ENCODE measurements at regions not wholly inside any gene's neighbourhood (a gene's known extent, or its start where the extent isn't known, plus 50 kb on each side); places are given as distances from the start of the nearest gene placed in this dataset.

DNA sequence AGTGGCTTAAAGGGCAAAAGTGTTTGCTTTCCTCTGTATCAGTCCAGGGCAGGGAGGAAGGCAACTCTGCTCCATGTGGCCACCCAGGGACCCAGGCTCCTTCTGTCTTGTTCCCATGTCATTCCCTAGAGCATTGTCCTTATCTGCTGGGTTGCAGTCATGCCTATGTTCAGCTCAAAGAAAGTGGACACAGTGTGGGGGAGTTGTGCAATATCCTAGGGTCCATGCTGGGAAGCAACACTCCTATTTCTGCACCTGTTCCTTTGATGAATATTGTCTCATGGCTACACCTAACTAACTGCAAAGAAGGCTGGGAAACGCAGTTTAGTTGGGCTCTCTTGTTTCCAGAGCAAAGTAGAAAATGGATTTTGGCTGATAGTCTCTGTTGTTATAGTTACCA, 107.0 kb upstream of the OTUD4 start:
- H3K27me3 ChIP-seq = no peaks in the 10 kb centered on the region
- no peaks in the 10 kb centered on the region for H3K9me3 ChIP-seq
- H3K36me3 ChIP-seq (replicated peaks in 1 of 2; ENCODE audit: insufficient read depth in 1 of 2, low read depth in 2 of 2) = no peaks in the 10 kb centered on the region
- DNase-seq = no peak
- intact Hi-C loops (cut with DNase I) = no loop called here
- no peak for ATAC-seq
- 73 to 75% methylated on average over 1 of the region's 1 CpG for WGBS, 2 donors
- H3K4me3 ChIP-seq = no peak overlapping the region
- TF ChIP-seq, protein P1, sequence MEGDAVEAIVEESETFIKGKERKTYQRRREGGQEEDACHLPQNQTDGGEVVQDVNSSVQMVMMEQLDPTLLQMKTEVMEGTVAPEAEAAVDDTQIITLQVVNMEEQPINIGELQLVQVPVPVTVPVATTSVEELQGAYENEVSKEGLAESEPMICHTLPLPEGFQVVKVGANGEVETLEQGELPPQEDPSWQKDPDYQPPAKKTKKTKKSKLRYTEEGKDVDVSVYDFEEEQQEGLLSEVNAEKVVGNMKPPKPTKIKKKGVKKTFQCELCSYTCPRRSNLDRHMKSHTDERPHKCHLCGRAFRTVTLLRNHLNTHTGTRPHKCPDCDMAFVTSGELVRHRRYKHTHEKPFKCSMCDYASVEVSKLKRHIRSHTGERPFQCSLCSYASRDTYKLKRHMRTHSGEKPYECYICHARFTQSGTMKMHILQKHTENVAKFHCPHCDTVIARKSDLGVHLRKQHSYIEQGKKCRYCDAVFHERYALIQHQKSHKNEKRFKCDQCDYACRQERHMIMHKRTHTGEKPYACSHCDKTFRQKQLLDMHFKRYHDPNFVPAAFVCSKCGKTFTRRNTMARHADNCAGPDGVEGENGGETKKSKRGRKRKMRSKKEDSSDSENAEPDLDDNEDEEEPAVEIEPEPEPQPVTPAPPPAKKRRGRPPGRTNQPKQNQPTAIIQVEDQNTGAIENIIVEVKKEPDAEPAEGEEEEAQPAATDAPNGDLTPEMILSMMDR (IDR thresholded peaks at IDR 0.05) = no peak
- TF ChIP-seq POLR2A (IDR thresholded peaks at IDR 0.05) = no peak
- H3K4me1 ChIP-seq = no peaks in the 10 kb centered on the region
- no peak overlapping the region for H3K27ac ChIP-seq

DNA sequence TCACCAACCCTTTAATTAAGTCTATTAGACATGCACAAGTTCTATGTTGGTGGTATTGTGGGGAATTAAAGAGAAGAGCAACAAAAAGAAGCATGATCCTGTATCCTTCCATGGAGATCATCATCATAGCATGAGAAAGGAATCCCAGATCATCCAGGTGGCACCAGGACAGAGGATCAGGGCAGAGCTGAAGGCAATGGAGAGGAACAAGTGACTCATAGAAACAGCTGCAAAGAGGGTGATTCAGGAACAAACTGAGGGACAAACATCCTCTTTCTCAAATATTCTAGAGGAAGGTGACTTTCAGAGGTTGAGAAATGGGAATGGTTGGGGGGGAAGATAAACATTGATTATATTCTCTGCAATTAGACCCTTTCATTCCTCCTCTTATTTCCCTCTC, 105.5 kb upstream of the OTUD4 start:
- Histone ChIP-seq H3K27ac (no peak overlapping the region), H3K4me1 (no peaks in the 10 kb centered on the region), H3K9me3 (no peaks in the 10 kb centered on the region), H3K27me3 (no peaks in the 10 kb centered on the region), H3K36me3 (replicated peaks in 1 of 2; ENCODE audit: insufficient read depth in 1 of 2, low read depth in 2 of 2) (no peaks in the 10 kb centered on the region), H3K4me3 (no peak overlapping the region)
- intact Hi-C loops (cut with DNase I) = no loop called here
- ATAC-seq (no peak), DNase-seq (no peak)
- TF ChIP-seq, protein P1 (IDR thresholded peaks at IDR 0.05) = no peak
- TF ChIP-seq POLR2A (IDR thresholded peaks at IDR 0.05) = no peak

DNA sequence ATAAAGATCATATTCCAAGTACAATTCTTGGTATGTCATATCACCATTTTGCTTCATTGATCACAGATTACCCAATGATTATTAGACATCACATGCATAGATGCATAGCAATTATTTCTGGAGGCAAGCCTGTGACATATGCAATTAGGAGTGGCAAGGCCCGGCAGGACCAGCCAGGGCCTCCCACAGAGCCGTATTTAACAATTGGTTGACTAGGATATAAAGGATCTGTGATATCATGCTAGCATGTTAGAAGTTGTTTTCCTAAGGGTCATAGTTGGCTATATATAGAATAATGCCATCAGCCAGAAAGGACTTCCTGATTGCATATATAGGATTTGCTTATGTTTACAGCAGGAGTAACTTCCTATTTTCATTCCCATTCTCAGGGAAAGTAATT, 103.5 kb upstream of the OTUD4 start:
- no peaks in the 10 kb centered on the region for H3K27me3 ChIP-seq
- WGBS, 2 donors = 77 to 79% methylated on average over 2 of the region's 2 CpGs
- ATAC-seq = no peak
- H3K36me3 ChIP-seq (replicated peaks in 1 of 2; ENCODE audit: insufficient read depth in 1 of 2, low read depth in 2 of 2) = no peaks in the 10 kb centered on the region
- no peaks in the 10 kb centered on the region for H3K4me1 ChIP-seq
- no peak for TF ChIP-seq POLR2A (IDR thresholded peaks at IDR 0.05)
- TF ChIP-seq, protein P1 (IDR thresholded peaks at IDR 0.05) = no peak
- no peaks in the 10 kb centered on the region for H3K9me3 ChIP-seq
- intact Hi-C loops (cut with DNase I) = no loop called here
- H3K4me3 ChIP-seq = no peak overlapping the region
- no peak for DNase-seq
- no peak overlapping the region for H3K27ac ChIP-seq

DNA sequence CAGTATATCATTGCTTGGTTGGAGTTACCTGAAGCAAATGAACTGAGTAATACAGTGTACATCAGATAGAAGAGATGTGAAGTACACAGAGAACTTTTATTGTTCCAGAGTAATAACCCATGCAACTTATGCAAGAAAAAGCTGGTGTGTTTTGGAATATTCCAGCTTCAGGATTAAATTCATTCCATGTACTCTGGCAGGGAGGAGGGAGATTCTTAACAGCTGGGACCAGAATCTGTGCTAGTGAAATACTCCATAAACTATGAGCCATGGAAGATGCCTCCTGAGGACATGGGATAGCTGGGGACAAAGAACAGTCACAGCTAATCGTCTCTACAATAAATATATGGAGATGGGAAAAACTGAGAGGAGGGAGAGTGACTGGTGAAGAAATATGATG, 101.6 kb upstream of the OTUD4 start:
- DNase-seq = no peak
- Histone ChIP-seq H3K27me3 (no peaks in the 10 kb centered on the region), H3K36me3 (replicated peaks in 1 of 2; ENCODE audit: insufficient read depth in 1 of 2, low read depth in 2 of 2) (no peaks in the 10 kb centered on the region), H3K4me3 (no peak overlapping the region), H3K9me3 (no peaks in the 10 kb centered on the region), H3K4me1 (no peaks in the 10 kb centered on the region), H3K27ac (no peak overlapping the region)
- 71 to 92% methylated on average over 1 of the region's 1 CpG for WGBS, 2 donors
- no peak for ATAC-seq
- intact Hi-C loops (cut with DNase I) = no loop called here
- TF ChIP-seq, protein P1 (IDR thresholded peaks at IDR 0.05) = no peak
- TF ChIP-seq POLR2A (IDR thresholded peaks at IDR 0.05) = no peak

DNA sequence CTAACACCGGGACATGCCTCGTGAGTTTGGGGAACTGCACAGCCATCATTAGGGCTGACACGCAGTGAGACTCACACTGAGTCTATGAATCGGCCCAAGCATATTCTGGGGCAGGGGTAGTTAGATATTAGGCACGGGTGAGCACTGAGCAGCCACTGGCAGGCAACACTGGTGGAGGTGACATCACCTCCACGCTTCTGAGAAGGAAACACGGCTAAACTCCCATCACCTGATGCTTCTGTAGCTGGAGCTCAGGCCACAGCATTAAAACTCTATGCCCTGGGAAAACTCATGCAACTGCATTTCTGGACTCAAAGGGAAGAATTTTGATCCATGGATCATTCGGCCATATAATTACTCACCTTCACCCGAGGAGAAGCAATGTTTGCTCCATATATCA, 100.8 kb upstream of the OTUD4 start:
- Histone ChIP-seq H3K27me3 (no peaks in the 10 kb centered on the region), H3K4me3 (no peak overlapping the region), H3K27ac (no peak overlapping the region), H3K4me1 (no peaks in the 10 kb centered on the region), H3K36me3 (replicated peaks in 1 of 2; ENCODE audit: insufficient read depth in 1 of 2, low read depth in 2 of 2) (no peaks in the 10 kb centered on the region), H3K9me3 (no peaks in the 10 kb centered on the region)
- intact Hi-C loops (cut with DNase I) = no loop called here
- WGBS, 2 donors = 81 to 82% methylated on average over 9 of the region's 9 CpGs
- ATAC-seq (no peak), DNase-seq (no peak)
- TF ChIP-seq POLR2A (IDR thresholded peaks at IDR 0.05) = no peak
- TF ChIP-seq, protein P1 (IDR thresholded peaks at IDR 0.05) = no peak

All from body of pancreas (tissue), 4 donors.